Cardiac muscle cell (in vitro differentiated cells and primary cell): ENCODE measurements at regions not wholly inside any gene's neighbourhood (a gene's known extent, or its start where the extent isn't known, plus 50 kb on each side); places are given as distances from the start of the nearest gene placed in this dataset.
"Not testable (repeated sequence)": the region's sequence is repeated elsewhere in the genome, so short reads cannot be mapped to it uniquely, and the experiment has no call there.

Source experiments
- DNase-seq, 2 donors: peaks; one replicate each; pipeline versions ENCODE4 v3.0.0 to v3.0.0-alpha.2; 2010 to 2017; ENCODE audit warnings: low read depth in 1 of 2, low spot score in 1 of 2
- H3K27ac ChIP-seq: fragments of 200-600 bp; sonication (generic); 2 replicates; pipeline ENCODE4 v1.5.1; 2016
- H3K27me3 ChIP-seq: fragments of 200-600 bp; sonication (generic); 2 replicates; pipeline ENCODE4 v1.6.0; 2016; ENCODE audit warnings: control low read depth
- H3K36me3 ChIP-seq: fragments of 200-600 bp; sonication (generic); 2 replicates; pipeline ENCODE4 v1.5.1; 2016; ENCODE audit warnings: control low read depth
- H3K4me1 ChIP-seq: fragments of 200-600 bp; sonication (generic); 2 replicates; pipeline ENCODE4 v1.8.1; 2017; ENCODE audit warnings: low read depth, mild to moderate bottlenecking, mixed run types
- H3K4me3 ChIP-seq: fragments of 200-600 bp; sonication (generic); 2 replicates; pipeline ENCODE4 v1.5.1; 2016; ENCODE audit warnings: mild to moderate bottlenecking
- H3K9me3 ChIP-seq: fragments of 200-600 bp; sonication (generic); 2 replicates; pipeline ENCODE4 v1.5.1; 2017; ENCODE audit warnings: low read depth, mild to moderate bottlenecking, control low read depth
- TF ChIP-seq, protein P1 (sequence below): IDR thresholded peaks from 2 replicates; pipeline ENCODE4 v1.5.1; 2012; ENCODE audit warnings: low read depth, mild to moderate bottlenecking, low read length

- H3K4me3 ChIP-seq = no peak overlapping the region
- no peaks in the 10 kb centered on the region for H3K36me3 ChIP-seq
- H3K27me3 ChIP-seq = no peaks in the 10 kb centered on the region
- H3K9me3 ChIP-seq = no peaks in the 10 kb centered on the region
- no peaks in the 10 kb centered on the region for H3K4me1 ChIP-seq
- no peak for DNase-seq
- no peak overlapping the region for H3K27ac ChIP-seq
- TF ChIP-seq, protein P1, sequence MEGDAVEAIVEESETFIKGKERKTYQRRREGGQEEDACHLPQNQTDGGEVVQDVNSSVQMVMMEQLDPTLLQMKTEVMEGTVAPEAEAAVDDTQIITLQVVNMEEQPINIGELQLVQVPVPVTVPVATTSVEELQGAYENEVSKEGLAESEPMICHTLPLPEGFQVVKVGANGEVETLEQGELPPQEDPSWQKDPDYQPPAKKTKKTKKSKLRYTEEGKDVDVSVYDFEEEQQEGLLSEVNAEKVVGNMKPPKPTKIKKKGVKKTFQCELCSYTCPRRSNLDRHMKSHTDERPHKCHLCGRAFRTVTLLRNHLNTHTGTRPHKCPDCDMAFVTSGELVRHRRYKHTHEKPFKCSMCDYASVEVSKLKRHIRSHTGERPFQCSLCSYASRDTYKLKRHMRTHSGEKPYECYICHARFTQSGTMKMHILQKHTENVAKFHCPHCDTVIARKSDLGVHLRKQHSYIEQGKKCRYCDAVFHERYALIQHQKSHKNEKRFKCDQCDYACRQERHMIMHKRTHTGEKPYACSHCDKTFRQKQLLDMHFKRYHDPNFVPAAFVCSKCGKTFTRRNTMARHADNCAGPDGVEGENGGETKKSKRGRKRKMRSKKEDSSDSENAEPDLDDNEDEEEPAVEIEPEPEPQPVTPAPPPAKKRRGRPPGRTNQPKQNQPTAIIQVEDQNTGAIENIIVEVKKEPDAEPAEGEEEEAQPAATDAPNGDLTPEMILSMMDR = no peak
Observed at GRCh38 chr10:90089719-90090118, 388.3 kb downstream of the KIF20B start.

- no peak for DNase-seq
- Histone ChIP-seq H3K9me3 (no peaks in the 10 kb centered on the region), H3K36me3 (no peaks in the 10 kb centered on the region), H3K27me3 (no peaks in the 10 kb centered on the region), H3K4me3 (no peak overlapping the region), H3K27ac (no peak overlapping the region), H3K4me1 (no peaks in the 10 kb centered on the region)
- TF ChIP-seq, protein P1 = no peak
Observed at GRCh38 chr10:90096196-90096595, 394.8 kb downstream of the KIF20B start.

GRCh38 chr10:90107581-90107980 lies 406.2 kb downstream of the KIF20B start:
- not testable (repeated sequence) for H3K36me3 ChIP-seq, H3K27me3 ChIP-seq, H3K27ac ChIP-seq, H3K4me1 ChIP-seq, H3K4me3 ChIP-seq, H3K9me3 ChIP-seq, DNase-seq

DNA sequence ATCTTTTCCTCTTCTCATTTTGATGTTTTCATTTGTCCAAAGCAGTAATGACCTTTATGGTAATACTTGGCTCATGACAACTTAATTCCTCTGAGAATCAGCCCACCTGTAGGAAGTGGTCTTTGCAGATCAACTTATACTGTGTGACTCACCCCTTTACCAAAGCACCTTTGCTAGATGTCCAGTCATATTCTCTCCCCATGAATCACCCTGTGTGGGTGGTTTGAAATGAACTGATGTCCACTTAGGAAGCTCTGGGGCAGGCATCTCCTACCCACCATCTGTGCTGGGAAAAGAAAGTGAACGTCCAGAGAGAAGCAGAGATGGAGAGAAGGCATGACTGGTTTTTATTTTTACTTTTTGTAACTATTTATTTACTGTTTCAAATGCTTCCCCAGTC lies 410.3 kb downstream of the KIF20B start:
- Histone ChIP-seq H3K9me3 (no peaks in the 10 kb centered on the region), H3K36me3 (no peaks in the 10 kb centered on the region), H3K27ac (no peak overlapping the region), H3K4me3 (no peak overlapping the region), H3K4me1 (no peaks in the 10 kb centered on the region), H3K27me3 (no peaks in the 10 kb centered on the region)
- TF ChIP-seq, protein P1 = no peak
- DNase-seq = peak in 1 of 2 donors; percentile 28

GRCh38 chr10:90112681-90113080 lies 411.3 kb downstream of the KIF20B start:
- Histone ChIP-seq H3K36me3 (no peaks in the 10 kb centered on the region), H3K27me3 (no peaks in the 10 kb centered on the region), H3K4me3 (no peak overlapping the region), H3K27ac (no peak overlapping the region), H3K4me1 (no peaks in the 10 kb centered on the region), H3K9me3 (no peaks in the 10 kb centered on the region)
- DNase-seq = peak in 1 of 2 donors; percentile 78
- TF ChIP-seq, protein P1 = no peak

- not testable (repeated sequence) for H3K4me1 ChIP-seq, H3K27ac ChIP-seq, H3K36me3 ChIP-seq, H3K27me3 ChIP-seq, DNase-seq, H3K9me3 ChIP-seq, H3K4me3 ChIP-seq
Observed at GRCh38 chr10:90118567-90118966, 417.2 kb downstream of the KIF20B start.

GRCh38 chr10:90119631-90120280 lies 418.4 kb downstream of the KIF20B start:
- H3K9me3 ChIP-seq = not testable (repeated sequence)

More at GRCh38 chr10:90119631-90120280, 418.4 kb downstream of the KIF20B start:
- not testable (repeated sequence) for H3K36me3 ChIP-seq, H3K4me1 ChIP-seq, H3K27ac ChIP-seq, H3K4me3 ChIP-seq, H3K27me3 ChIP-seq, DNase-seq
